ENCODE measurements at regions not wholly inside any gene's neighbourhood (a gene's known extent, or its start where the extent isn't known, plus 50 kb on each side); places are given as distances from the start of the nearest gene placed in this dataset.

DNA sequence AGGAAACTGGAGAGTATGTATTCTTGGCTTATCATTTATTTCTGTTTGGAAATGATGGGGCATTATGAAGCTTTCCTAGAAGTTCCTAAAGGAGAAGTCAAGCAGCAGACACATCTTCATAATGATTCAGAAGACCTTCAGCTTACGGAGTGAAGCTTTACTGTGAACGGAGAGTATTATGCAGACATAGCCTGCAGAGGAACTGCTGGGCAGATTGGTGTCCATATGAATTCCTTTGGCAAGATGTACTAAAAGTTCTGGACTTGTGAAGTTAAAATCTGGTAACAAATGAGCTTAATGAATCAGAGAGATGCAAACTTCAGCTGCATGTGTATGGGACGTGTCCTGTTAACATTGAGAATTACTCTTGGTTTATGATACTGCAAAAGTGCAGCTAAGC is 60.1 kb downstream of the NABP1 start:
- Histone ChIP-seq H3K27me3 (replicated peaks; ENCODE audit: control insufficient read depth, insufficient read depth, low read length) (no peaks in the 10 kb centered on the region), H3K9me3 (ENCODE audit: control insufficient read depth, low read length) (no peaks in the 10 kb centered on the region), H3K4me3 (ENCODE audit: low read length) (no peak overlapping the region), H3K9ac (ENCODE audit: low read length) (no peak overlapping the region), H3K36me3 (ENCODE audit: control insufficient read depth, insufficient read depth, low read length, severe bottlenecking) (no peaks in the 10 kb centered on the region), H3K4me1 (ENCODE audit: control insufficient read depth, insufficient read depth, low read length) (peaks cover 8% of the 10 kb centered on the region)
- no peak for DNase-seq (ENCODE audit: low read depth)

DNA sequence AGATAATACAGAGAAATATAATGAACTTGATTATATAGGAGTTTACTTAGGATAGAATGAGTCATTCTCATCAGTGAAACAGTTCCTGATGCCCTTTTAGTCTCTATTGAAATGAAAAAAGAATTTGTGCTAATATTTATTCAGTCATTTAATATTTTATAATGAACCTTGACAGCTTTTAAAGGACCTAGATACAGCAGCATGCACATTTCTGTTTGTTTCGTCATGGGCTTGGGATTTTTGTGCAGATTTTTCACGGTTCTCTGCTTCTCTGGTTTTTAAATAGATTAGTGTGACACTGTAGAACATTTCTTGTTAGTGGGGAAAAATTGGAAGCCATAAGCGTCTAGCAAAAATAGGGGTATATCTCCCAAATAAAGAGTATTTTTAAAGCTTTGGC is 60.7 kb downstream of the NABP1 start:
- Histone ChIP-seq H3K9me3 (ENCODE audit: control insufficient read depth, low read length) (no peaks in the 10 kb centered on the region), H3K4me3 (ENCODE audit: low read length) (no peak overlapping the region), H3K4me1 (ENCODE audit: control insufficient read depth, insufficient read depth, low read length) (peaks cover 8% of the 10 kb centered on the region), H3K27me3 (replicated peaks; ENCODE audit: control insufficient read depth, insufficient read depth, low read length) (no peaks in the 10 kb centered on the region), H3K36me3 (ENCODE audit: control insufficient read depth, insufficient read depth, low read length, severe bottlenecking) (no peaks in the 10 kb centered on the region), H3K9ac (ENCODE audit: low read length) (no peak overlapping the region)
- DNase-seq (ENCODE audit: low read depth), result peak; percentile 58

DNA sequence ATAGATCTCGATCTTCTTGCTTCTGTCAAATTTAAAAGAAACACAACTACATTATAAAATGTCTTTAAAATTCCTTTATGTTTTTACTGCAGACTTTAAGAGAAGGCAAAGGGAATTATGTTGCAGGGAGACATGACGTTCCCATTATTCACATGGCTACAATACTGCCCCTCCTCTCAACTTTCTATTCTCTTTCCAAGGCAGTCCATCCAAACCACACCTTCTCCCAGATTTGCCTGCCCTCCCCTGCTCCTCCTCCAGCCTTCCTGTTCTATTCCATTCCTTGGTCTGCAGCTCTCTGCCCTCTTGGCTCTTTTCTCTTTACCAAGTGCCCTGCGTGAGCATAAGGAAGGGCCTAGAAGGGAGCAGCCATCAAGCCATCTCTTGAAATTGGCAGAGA is 61.3 kb downstream of the NABP1 start:
- no peak overlapping the region for H3K9ac ChIP-seq (ENCODE audit: low read length)
- no peak for DNase-seq (ENCODE audit: low read depth)
- H3K9me3 ChIP-seq (ENCODE audit: control insufficient read depth, low read length), result no peaks in the 10 kb centered on the region
- H3K4me3 ChIP-seq (ENCODE audit: low read length), result no peak overlapping the region
- H3K4me1 ChIP-seq (ENCODE audit: control insufficient read depth, insufficient read depth, low read length), result peaks cover 8% of the 10 kb centered on the region
- no peaks in the 10 kb centered on the region for H3K27me3 ChIP-seq (replicated peaks; ENCODE audit: control insufficient read depth, insufficient read depth, low read length)
- no peaks in the 10 kb centered on the region for H3K36me3 ChIP-seq (ENCODE audit: control insufficient read depth, insufficient read depth, low read length, severe bottlenecking)

DNA sequence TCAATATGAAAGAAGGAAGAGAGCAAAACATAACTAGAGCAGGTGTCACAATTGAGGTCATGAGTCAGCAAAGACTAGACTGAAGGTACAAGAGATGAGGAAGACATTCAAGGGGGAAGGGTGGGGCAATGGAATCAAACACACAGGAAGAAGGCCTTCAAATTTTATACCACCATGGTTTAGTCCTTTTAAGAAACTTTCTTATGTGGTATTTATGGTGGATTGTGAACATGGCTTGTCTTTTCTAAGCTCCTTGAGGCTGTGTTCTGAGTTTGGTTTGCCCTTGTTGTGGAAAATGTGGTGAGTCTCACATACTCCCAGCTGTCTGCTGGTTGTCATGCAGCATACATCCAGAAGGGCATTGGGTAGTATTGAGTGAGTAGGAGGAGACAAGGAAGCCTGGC is 62.1 kb downstream of the NABP1 start:
- no peak overlapping the region for H3K9ac ChIP-seq (ENCODE audit: low read length)
- no peak overlapping the region for H3K4me3 ChIP-seq (ENCODE audit: low read length)
- H3K4me1 ChIP-seq (ENCODE audit: control insufficient read depth, insufficient read depth, low read length), result peaks cover 8% of the 10 kb centered on the region
- H3K9me3 ChIP-seq (ENCODE audit: control insufficient read depth, low read length), result no peaks in the 10 kb centered on the region
- H3K36me3 ChIP-seq (ENCODE audit: control insufficient read depth, insufficient read depth, low read length, severe bottlenecking), result no peaks in the 10 kb centered on the region
- no peaks in the 10 kb centered on the region for H3K27me3 ChIP-seq (replicated peaks; ENCODE audit: control insufficient read depth, insufficient read depth, low read length)
- no peak for DNase-seq (ENCODE audit: low read depth)

DNA sequence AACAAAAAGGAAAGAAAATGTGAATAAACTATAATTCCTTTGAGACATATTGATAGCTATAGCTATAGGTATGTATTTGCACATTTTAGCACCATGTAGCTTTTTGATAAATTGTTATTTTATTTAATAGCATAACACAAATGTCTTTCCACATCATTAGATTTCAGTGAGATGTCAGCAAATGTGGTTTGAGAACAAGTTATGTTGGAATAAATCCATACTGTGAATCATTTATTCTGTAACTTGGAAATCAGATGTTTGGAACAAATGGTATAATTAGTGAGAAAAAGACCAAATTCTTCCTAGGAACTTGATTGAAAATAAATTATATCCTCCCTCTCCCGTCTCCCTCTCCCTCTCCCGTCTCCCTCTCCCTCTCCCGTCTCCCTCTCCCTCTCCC is 62.8 kb downstream of the NABP1 start:
- no peaks in the 10 kb centered on the region for H3K27me3 ChIP-seq (replicated peaks; ENCODE audit: control insufficient read depth, insufficient read depth, low read length)
- peaks cover 10% of the 10 kb centered on the region for H3K4me1 ChIP-seq (ENCODE audit: control insufficient read depth, insufficient read depth, low read length)
- peak overlapping the region; percentile 54 for H3K4me3 ChIP-seq (ENCODE audit: low read length)
- H3K9me3 ChIP-seq (ENCODE audit: control insufficient read depth, low read length), result no peaks in the 10 kb centered on the region
- no peaks in the 10 kb centered on the region for H3K36me3 ChIP-seq (ENCODE audit: control insufficient read depth, insufficient read depth, low read length, severe bottlenecking)
- DNase-seq (ENCODE audit: low read depth), result peak; percentile 16
- no peak overlapping the region for H3K9ac ChIP-seq (ENCODE audit: low read length)

DNA sequence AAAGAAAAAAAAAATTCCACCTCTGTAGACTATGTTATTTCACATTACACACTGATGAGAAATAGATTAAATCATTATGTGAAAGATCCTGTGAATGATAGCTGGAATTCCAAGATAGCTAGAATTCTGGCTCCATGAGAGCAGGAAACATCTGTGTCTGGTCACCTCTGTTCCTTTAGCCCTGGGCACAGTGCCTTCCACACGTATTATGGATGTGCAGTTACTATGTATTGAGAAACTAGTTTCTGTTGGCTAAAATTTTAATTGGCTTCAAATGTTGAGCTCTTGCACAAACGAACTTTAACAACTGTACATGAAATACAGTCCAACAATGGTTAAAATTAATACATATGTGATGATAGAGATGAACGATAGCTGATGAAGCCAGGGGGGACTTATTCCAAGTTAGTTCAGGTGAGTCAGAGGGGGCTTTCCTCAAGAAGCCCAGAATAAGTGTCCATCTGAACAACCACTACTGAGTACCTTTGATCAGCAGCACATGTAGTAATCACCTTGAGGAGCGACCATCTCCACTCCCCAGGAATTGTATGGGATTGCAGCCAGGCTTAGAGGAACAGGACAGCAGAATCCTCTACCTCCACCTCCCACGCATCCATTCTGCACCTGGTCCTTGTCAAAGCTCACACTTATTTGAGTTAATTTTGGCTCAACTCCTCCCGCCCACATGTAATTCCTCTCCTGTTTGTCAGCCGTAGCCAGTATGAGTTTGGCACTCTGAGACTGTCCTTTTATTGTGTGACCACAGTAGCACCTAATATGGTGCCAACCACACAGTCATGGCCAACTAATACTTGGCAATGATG is 68.6 kb downstream of the NABP1 start:
- Histone ChIP-seq H3K9ac (ENCODE audit: low read length) (no peak overlapping the region), H3K36me3 (ENCODE audit: control insufficient read depth, insufficient read depth, low read length, severe bottlenecking) (no peaks in the 10 kb centered on the region), H3K4me3 (ENCODE audit: low read length) (no peak overlapping the region), H3K9me3 (ENCODE audit: control insufficient read depth, low read length) (no peaks in the 10 kb centered on the region), H3K4me1 (ENCODE audit: control insufficient read depth, insufficient read depth, low read length) (peaks cover 34% of the 10 kb centered on the region), H3K27me3 (replicated peaks; ENCODE audit: control insufficient read depth, insufficient read depth, low read length) (no peaks in the 10 kb centered on the region)
- peak; percentile 74 for DNase-seq (ENCODE audit: low read depth)

DNA sequence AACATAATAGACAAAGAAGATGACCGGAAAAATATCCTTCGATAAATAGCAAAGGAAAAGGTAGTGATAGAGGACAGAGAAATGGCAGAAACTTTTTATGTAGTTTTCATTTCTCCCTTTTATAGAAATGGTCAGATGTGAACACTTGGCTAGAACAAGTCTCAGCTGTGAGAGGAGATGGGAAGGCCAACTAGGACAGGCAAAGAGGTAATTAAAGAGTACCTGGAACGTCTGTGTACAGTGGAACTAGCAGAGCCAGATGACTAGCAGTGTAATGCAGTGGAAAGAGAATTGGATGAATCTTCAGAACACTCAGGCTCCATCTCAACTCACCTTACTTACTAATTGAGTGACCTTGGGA is 69.2 kb downstream of the NABP1 start:
- Histone ChIP-seq H3K9ac (ENCODE audit: low read length) (no peak overlapping the region), H3K36me3 (ENCODE audit: control insufficient read depth, insufficient read depth, low read length, severe bottlenecking) (no peaks in the 10 kb centered on the region), H3K9me3 (ENCODE audit: control insufficient read depth, low read length) (no peaks in the 10 kb centered on the region), H3K27me3 (replicated peaks; ENCODE audit: control insufficient read depth, insufficient read depth, low read length) (no peaks in the 10 kb centered on the region), H3K4me3 (ENCODE audit: low read length) (no peak overlapping the region), H3K4me1 (ENCODE audit: control insufficient read depth, insufficient read depth, low read length) (peaks cover 34% of the 10 kb centered on the region)
- DNase-seq (ENCODE audit: low read depth), result no peak

DNA sequence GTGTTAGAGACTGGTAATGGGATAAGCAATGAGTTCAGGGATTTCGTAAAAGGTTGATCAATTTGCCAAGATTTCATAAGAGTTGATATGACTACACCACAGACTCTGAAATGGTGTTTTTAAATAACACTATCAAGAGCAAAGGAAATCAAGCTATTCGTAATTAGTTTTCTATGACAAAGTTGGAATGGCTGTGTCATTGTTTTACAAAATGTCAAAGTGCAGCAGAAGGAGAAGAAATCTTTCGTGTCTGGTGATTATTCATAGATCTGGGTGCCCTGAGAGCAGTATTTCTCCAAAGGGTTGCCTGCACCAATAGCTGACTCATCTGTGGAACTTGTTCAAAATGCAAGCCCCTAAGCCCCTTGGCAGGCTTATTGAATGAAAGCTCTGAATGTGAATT is 70.1 kb downstream of the NABP1 start:
- peak overlapping the region; percentile 20 for H3K4me3 ChIP-seq (ENCODE audit: low read length)
- H3K9me3 ChIP-seq (ENCODE audit: control insufficient read depth, low read length), result no peaks in the 10 kb centered on the region
- H3K9ac ChIP-seq (ENCODE audit: low read length), result peak overlapping the region; percentile 52
- H3K27me3 ChIP-seq (replicated peaks; ENCODE audit: control insufficient read depth, insufficient read depth, low read length), result no peaks in the 10 kb centered on the region
- no peaks in the 10 kb centered on the region for H3K36me3 ChIP-seq (ENCODE audit: control insufficient read depth, insufficient read depth, low read length, severe bottlenecking)
- H3K4me1 ChIP-seq (ENCODE audit: control insufficient read depth, insufficient read depth, low read length), result peaks cover 34% of the 10 kb centered on the region
- peak; percentile 68 for DNase-seq (ENCODE audit: low read depth)

DNA sequence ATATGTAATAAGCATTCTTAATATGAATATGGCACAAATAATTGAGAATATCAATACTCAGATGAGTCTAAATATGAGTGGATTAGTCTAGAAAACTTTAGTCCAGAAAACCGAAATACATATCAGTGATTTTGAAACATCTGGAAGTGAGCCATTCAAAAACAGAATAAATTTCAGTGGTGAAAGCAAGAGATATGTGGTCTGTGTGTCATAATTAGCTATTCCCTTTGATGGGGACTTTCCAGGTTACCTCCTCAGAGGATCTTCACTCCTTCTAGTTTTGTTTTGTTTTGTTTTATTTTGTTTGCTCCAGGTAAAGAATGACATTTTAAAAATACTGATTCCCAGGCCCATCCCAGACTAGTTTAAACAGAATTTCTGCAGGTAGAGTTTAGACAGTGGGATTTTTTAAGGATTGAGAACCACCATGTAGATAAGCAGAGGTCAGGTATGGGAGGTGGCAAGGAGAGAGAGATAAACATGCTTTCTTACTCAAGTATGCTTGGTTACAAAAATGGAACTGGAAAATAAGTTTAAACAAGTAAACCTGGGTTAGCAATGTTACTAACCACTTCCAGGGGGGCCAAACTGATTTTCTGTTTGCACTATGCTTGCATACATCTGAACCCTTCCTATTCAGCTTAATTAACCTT is 70.7 kb downstream of the NABP1 start:
- Histone ChIP-seq H3K4me3 (ENCODE audit: low read length) (no peak overlapping the region), H3K9ac (ENCODE audit: low read length) (peak overlapping the region; percentile 52), H3K27me3 (replicated peaks; ENCODE audit: control insufficient read depth, insufficient read depth, low read length) (no peaks in the 10 kb centered on the region), H3K4me1 (ENCODE audit: control insufficient read depth, insufficient read depth, low read length) (peaks cover 34% of the 10 kb centered on the region), H3K36me3 (ENCODE audit: control insufficient read depth, insufficient read depth, low read length, severe bottlenecking) (no peaks in the 10 kb centered on the region), H3K9me3 (ENCODE audit: control insufficient read depth, low read length) (no peaks in the 10 kb centered on the region)
- peak; percentile 46 for DNase-seq (ENCODE audit: low read depth)

DNA sequence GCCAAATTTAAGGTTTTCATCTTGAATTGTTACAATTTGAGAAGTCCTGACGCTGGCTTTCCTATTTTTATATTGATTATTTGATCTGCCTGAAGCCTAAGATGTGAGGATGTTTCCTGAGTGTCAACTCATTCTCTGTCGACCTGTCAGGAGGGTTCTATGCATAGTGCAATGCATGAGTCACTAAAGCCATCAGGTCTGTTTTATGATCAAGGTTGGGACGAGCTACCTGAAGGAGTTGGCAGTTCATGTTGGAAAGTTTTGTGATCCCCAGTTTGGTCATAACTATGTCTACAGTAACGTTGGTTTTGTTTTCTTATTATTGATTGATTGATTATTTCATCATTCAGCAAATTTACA is 71.2 kb downstream of the NABP1 start:
- H3K9me3 ChIP-seq (ENCODE audit: control insufficient read depth, low read length), result no peaks in the 10 kb centered on the region
- H3K27me3 ChIP-seq (replicated peaks; ENCODE audit: control insufficient read depth, insufficient read depth, low read length), result no peaks in the 10 kb centered on the region
- peaks cover 34% of the 10 kb centered on the region for H3K4me1 ChIP-seq (ENCODE audit: control insufficient read depth, insufficient read depth, low read length)
- H3K9ac ChIP-seq (ENCODE audit: low read length), result peak overlapping the region; percentile 52
- H3K36me3 ChIP-seq (ENCODE audit: control insufficient read depth, insufficient read depth, low read length, severe bottlenecking), result no peaks in the 10 kb centered on the region
- no peak for DNase-seq (ENCODE audit: low read depth)
- H3K4me3 ChIP-seq (ENCODE audit: low read length), result no peak overlapping the region

DNA sequence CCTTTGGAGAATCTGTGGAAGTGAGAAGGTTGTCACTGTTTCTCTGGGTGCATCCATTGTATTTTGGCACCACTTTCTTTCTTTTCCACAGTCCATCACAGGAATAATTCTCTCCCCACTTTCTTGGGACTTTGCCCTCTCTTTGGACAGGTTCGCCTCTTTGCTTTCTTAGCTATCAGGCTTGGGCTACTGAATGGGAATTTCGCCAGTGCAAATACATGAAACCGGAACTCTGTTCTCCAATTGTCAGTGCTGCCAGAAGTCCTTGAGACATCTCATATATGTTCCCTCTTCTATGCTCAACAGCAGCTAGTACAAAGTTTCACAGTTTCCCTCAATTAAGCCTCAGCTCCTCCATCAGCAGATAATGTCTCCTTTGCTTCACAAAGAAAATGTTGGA is 76.2 kb downstream of the NABP1 start:
- Histone ChIP-seq H3K9me3 (ENCODE audit: control insufficient read depth, low read length) (no peaks in the 10 kb centered on the region), H3K4me1 (ENCODE audit: control insufficient read depth, insufficient read depth, low read length) (peaks cover 24% of the 10 kb centered on the region), H3K4me3 (ENCODE audit: low read length) (no peak overlapping the region), H3K36me3 (ENCODE audit: control insufficient read depth, insufficient read depth, low read length, severe bottlenecking) (no peaks in the 10 kb centered on the region), H3K9ac (ENCODE audit: low read length) (no peak overlapping the region), H3K27me3 (replicated peaks; ENCODE audit: control insufficient read depth, insufficient read depth, low read length) (no peaks in the 10 kb centered on the region)
- DNase-seq (ENCODE audit: low read depth), result no peak
